Stimulated activated CD4-positive, alpha-beta T cell treated with anti-CD3 and anti-CD28 coated beads, Interleukin-4, amount 100 ng/mL, for 1 hour (primary cell): ENCODE measurements at regions not wholly inside any gene's neighbourhood (a gene's known extent, or its start where the extent isn't known, plus 50 kb on each side); places are given as distances from the start of the nearest gene placed in this dataset.
"Not testable (repeated sequence)": the region's sequence is repeated elsewhere in the genome, so short reads cannot be mapped to it uniquely, and the experiment has no call there.

Experiments used
- DNase-seq: peaks from one replicate; pipeline ENCODE4 v3.0.0-alpha.2; 2020

DNA sequence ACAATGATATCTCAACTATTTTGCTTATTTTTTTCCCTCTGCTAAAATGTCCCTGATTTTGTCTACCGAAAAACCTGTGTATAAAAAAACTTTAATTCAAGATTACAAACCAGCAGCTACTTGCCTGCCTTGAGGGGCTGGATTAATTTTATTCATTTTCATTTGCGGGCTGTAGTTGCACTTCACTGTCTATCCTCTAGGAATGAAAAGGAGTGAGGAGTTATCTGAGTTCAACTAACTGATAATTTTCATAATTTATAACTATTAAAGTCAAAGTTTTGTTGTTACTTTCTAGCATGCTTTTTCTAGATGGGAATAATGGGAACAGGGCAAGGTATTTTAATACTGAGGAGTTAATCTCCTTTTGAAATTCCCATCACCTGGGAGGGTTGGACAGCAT lies 50.3 kb upstream of the AGTPBP1 start:
- not testable (repeated sequence) for DNase-seq

DNA sequence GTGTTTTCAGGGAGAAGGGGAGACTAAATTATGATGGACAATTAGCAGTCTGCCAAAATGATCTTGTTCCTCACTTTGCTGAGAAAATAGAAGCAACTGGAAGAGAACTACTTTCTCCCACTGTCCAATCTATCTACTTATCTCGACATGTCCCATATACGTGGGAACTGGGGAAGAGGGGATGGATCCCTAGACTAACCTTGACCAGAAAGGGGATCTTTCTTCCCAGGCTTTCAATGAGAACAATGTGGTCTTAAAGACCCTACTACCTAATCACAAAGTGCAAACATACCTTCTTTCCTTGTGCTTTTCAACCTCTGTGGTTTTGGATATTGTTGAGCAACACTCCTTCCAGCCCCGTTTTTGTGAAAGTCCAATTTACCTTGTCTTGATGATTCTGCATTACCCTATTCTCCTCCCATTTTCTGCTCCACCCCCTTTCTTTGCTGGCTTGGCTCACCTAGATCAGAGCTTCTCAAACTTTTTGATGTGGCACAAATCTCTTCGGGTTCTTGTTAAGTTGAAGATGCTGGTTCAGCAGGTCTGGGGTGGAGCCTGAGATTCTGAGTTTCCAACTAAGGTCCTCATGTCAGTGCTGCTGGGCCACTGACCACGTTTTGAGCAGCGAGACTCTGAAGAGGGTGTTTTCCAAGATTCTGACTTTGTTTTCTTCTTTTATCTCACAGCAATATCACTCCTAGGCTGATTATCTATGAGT lies 61.4 kb upstream of the AGTPBP1 start:
- not testable (repeated sequence) for DNase-seq

DNA sequence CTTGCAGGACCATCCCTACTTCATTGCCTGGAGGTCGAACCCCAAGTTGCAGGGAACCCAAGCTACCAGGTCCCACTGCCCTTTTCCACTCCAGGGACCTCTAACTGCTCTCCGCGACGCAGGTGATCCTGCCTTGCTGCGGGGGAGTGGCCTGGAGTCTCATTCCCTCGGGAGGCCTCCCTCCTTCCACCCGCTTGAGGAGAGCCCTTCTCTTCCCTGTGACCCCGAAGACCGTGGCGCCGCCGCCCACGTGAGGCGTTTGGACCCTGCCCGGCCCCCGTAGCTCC lies 63.0 kb upstream of the AGTPBP1 start:
- not testable (repeated sequence) for DNase-seq

DNA sequence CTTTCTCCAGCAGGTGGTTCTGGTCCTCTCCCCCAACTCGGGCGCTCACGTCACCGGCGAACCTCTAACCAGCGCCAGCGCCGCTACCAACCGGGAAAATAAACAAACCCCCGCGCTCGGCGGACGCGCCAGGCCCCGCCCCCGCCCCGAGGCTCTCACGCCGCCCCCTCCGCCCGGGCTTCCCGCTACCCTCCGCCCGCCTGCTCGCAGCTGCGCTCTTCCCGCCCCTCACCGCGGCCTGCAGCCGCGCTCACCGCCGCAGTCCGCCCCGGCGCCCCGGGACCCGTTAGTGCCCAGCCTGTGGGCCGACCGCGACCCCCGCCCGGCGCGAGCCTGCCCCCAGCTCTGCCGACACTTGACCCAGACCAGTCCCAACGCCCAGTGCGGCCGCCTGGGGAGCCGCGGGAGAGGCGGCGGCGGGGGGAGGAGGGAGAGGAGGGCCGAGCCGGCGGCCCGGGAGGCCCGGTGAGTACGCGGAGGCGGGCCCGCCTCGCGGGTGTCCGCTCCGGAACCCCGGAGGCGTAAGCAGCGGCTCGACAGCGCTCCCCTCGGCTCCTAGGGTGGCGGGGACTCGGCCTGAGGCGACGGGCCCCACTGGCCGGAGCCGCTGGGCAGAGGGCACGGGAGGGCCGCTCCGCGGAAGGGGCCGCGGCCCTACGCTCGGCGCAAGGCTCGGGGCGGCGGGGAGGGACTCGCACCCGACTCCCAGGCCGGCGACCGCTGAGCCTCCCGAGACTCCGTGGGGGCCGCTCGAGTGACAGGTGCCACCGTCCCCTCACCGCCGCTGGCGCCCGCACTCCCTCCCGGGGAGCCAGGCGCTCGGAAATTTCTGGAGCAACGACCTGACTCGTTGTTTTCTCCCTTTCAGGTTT lies 63.6 kb upstream of the AGTPBP1 start:
- DNase-seq: peak; percentile 68

DNA sequence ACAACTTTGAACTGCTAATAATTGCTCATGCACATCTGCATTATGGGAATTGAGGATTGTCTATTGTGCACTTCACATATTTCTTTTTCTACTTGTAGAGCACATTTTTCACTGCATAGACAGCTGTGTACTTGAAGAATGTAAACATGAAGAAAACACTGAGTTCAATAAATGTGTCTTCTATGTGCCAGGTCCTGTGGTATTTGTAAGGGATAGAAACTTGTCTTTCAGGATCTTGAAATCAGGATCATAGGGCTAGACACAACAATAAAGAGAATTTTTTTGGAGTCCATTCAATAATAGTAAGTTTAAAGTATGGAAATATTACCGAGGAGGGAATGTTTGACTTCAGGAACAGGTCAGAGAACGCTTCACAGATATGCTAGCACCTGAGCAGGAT lies 66.6 kb upstream of the AGTPBP1 start:
- DNase-seq: not testable (repeated sequence)

DNA sequence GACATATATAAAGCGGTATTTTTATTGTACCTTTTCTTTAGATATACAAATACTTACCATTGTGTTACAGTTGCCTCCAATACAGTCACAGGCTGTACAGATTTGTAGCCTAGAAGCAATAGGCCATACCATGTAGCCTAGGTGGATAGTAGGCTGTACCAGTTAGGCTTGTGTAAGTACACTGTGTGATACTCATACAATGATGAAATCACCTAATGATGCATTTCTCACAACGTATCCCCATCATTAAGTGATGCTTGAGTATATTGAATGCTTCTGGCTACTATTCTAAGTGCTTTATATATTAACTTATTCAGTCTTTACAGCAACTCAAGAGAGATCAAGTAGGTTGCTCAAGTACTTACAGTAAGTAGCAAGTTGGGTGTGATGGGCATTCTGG lies 71.6 kb upstream of the AGTPBP1 start:
- DNase-seq: not testable (repeated sequence)

DNA sequence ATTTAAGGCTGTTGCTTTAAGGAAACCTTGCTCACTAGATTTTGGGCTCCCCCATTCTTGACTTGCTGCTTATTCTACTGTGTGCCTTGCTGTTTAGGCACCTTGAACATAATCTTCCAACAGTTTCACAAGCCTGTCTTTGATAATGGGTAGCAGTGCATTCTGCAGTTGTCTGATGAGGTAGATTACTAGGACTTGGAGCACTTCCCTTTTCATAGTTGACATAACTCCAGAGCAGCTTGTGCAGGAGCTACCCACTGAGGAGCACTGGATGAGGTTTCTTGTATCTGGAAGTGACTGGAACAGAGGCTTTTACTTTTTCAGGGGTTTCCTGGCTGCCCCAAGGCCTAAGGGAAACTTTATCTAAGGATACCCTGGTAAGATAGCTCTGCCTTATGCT lies 73.0 kb upstream of the AGTPBP1 start:
- DNase-seq: not testable (repeated sequence)

DNA sequence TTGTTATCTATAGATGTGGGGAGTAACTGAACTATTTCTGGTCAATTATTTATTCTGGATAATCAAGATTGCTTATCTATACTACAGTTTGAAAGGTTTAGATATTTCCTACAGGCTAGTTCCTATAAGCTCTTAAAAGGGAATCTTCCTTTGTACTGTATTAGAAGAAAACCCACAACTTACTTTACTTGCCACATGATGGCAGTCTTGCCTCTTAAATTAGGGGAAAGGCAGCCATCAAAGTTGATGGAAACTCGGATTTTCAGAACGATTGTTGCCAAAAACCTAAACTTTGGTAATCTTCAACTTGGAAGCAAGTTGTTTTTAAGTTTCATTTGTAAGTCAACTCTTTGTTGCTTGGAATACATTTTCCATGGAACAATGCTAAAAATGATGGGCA lies 77.2 kb upstream of the AGTPBP1 start:
- DNase-seq: not testable (repeated sequence)

DNA sequence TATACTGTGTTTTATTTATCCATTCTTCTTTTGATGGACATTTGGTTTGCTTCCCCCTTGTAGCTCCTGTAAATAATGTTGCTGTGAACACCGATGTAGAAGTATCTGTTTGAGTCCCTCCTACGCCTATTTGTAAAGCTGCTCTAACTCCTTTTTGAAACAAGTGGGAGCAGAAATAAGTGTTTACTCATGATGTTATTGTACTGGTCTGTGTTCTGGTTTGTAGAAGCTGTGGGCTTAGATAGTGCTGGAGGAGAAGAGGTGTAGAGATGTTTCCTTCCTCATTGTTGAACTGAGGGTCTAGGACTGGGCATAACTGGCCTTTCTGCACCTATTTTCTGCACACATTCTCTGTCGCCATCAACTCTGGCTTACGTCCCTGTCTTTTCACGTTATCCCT lies 78.8 kb upstream of the AGTPBP1 start:
- not testable (repeated sequence) for DNase-seq

DNA sequence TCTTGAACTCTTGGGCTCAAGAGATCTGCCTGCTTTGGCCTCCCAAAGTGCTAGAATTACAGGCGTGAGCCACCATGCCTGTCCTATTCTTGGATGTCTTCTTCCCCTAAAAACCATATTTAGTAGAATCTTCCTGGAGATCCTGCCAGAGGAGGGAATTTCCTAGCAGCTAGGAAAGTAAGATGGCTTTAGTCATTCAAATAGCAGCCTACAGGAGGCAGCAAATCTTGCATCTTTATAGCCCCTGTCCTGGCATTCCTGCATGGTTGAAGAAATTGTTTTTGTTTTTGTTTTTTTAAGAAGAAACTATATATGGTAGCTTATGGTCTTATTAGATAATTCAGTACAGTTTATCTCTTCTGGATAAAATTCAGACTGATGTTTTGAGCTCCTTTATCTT lies 83.2 kb upstream of the AGTPBP1 start:
- DNase-seq: not testable (repeated sequence)

DNA sequence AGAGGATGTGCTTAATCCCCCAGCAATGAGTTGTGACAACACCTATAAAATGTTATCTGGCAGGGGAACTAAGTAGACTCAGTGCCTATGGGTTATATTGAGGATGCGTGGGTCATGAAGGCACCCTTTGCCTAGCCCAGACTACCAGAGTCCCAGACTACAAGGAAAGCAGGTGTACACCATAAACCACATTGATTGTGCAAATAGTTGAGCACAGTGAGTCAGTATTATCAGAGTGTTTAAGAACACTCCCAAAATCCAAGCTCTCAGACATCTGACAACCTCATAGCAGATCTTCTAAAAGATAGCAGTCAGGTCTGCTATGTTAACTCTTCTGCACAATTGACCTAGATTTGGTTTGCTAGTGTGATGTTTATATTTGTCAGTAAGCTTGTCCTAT lies 92.8 kb upstream of the AGTPBP1 start:
- DNase-seq: not testable (repeated sequence)

DNA sequence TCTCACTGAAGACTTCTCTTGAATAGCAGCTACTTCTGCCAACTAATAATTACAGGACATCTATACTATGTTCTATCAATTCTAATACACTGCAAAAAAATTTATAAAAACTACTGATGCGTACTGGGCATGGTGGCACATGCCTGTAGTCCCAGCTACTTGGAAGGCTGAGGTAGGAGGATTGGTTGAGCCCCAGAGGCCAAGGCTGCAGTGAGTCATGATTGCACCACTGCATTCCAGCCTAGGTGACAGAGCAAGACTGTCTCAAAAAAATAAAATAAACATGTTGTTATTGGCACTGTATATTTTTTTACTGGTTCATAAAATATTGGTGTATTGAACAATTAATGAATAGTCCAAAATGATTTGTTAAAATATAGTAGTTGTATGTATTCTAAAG lies 97.0 kb upstream of the NAA35 start:
- not testable (repeated sequence) for DNase-seq

DNA sequence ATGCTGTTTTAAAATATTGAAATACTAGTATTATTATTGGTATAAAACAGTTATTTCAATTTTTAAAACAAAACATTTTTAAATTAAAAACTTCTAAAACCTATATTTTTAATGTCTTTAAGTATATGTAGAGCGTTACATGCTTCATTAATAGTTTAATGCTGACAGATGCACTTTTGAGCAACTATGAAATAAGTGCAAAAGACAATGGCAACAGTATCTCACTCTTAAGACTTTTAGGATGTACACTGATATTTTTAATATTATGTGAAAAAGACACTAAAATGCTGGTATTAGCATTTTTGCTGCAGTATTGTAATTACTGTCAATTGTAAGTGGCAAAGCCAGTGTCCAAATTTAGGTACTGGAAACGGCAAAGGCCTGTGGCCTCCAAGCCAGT lies 93.2 kb upstream of the NAA35 start:
- DNase-seq: not testable (repeated sequence)

DNA sequence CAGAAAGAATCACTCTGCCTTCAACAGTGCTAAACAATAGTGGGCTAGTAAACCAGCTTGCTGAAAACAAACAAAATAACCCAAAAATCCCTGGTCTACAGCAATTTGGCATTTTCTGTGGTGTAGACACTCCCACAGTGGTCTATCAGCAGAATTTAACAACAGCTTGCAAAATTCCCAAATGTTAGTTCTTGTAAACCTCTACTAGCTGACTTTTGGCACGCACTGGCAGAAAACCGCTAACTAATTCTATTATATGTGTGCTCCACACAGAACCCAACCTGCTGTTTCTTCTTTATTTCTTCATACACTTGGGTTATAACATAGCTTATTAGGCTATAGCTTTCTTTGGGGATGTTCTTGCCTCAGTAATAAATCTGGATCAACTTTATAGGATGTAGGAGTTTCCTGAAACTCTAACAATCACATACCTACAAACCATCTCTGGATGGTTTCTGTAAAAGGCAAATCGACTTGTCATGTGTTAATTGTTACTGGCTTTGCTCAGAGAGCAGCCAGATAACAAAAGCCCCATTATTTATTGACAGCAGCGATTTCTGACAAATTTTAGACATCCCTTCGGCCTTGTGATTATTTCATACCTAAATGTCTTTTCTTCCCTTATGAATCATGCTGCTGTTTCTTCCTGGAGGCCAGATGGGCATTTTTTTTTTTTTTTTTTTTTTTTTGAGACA lies 82.7 kb upstream of the NAA35 start:
- no peak for DNase-seq

DNA sequence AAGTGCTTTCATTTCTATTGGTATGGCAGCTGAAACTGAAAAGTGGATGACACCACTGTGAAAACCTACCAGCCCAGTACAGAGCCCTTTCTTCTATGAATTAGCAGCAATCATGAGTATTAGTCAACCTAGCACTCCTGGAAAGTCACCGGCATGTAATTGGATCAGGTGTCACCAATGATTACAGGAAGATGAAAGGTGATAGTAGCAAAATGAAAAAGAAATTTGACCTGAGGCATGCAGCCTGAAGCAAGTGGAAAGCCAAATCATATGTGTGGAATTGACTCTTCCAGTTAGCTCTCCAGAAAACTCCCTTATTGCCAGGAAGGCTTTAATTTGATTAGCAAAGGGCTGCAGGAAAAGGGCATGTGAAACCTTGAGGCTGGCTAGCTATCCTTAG lies 81.2 kb upstream of the NAA35 start:
- no peak for DNase-seq

DNA sequence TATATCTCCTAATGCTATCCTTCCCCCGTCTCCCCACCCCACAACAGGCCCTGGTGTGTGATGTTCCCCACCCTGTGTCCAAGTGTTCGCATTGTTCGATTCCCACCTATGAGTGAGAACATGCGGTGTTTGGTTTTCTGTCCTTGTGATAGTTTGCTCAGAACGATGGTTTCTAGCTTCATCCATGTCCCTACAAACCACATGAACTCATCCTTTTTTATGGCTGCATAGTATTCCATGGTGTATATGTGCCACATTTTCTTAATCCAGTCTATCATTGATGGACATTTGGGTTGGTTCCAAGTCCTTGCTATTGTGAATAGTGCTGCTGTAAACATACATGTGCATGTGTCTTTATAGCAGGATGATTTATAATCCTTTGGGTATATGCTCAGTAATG lies 79.1 kb upstream of the NAA35 start:
- not testable (repeated sequence) for DNase-seq

DNA sequence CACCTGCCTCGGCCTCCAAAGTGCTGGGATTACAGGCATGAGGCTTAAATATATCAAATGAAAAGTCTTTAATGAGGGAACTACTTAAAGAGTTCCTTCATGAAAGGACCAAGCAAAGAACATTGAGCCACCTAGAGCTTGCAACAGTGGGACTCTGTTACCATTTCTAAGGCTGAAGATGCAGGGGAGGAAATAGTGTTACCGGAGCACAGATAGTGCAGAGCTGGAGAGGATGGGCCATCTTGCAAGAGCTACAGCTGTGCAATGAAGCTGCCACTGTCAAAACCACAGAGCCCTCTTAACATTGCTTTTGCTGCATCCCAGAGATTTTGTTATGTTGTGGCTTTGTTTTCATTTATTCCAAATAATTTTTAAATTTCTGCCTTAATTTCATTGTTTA lies 77.1 kb upstream of the NAA35 start:
- no peak for DNase-seq

DNA sequence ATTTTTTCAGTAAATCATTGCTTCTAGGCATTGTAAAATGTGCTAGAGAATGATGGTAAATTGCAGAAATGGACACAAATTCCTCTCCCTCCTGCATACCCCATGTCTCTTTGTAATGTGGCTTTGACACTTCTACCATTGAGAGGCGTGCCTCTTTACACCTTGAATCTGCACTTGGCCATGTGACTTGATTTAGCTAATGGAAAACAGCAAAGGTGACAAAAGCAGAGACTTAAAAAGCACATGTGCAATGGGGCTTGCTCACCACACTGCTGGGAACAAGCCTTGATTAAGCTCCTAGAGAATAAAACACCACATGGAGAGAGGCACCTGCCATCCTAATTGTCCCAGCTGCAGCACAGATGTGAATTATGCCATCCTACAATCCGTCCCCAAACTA lies 69.9 kb upstream of the NAA35 start:
- DNase-seq: no peak

DNA sequence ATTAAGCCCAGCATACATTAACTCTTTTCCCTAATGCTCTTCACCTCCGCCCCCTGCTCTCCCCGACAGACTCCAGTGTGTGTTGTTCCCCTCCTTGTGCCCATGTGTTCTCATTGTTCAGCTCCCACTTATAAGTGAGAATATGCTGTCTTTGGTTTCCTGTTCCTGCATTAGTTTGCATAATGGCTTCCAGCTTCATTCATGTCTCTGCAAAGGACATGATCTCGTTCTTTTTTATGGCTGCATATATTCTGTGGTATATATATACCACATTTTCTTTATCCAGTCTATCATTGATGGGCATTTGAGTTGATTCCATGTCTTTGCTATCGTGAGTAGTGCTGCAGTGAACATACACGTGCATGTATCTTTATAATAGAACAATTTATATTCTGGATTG lies 69.3 kb upstream of the NAA35 start:
- DNase-seq: not testable (repeated sequence)

DNA sequence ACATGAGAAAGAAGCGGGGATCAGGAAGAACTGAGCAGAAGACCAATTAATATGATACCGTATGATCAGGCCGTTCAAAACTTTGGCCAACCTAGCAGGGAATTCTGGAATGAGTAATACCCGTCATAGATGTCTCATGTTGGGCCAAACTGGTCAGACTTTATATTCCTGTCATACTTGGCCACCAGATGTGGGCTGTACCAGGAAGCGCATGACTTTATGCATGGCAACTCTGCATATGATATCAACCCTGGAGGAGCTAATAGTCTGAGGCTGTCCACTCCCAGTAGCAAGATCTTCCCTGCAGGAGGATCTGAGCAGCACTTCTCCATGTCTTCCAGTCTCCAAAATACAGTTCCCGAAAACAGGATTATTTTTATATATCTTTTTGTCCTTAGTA lies 68.5 kb upstream of the NAA35 start:
- DNase-seq: no peak

DNA sequence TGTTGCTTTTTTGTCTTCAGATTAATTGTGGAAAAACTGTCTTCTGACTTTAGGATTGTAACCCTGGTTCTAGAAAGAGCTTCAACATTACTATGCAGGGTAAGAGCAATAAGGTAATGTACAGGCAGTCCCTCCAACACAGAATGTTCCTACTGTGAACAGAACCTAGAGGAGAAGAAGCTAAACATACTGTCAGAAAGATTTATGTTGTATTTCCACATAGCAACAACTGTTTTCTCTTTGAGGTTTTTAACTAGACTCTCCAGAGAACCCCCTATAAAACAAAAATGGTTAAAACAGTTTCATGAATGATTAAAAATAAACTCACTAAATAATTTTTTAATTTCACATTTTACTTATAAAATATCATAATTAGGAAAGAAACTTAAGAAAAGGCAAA lies 64.3 kb upstream of the NAA35 start:
- no peak for DNase-seq

DNA sequence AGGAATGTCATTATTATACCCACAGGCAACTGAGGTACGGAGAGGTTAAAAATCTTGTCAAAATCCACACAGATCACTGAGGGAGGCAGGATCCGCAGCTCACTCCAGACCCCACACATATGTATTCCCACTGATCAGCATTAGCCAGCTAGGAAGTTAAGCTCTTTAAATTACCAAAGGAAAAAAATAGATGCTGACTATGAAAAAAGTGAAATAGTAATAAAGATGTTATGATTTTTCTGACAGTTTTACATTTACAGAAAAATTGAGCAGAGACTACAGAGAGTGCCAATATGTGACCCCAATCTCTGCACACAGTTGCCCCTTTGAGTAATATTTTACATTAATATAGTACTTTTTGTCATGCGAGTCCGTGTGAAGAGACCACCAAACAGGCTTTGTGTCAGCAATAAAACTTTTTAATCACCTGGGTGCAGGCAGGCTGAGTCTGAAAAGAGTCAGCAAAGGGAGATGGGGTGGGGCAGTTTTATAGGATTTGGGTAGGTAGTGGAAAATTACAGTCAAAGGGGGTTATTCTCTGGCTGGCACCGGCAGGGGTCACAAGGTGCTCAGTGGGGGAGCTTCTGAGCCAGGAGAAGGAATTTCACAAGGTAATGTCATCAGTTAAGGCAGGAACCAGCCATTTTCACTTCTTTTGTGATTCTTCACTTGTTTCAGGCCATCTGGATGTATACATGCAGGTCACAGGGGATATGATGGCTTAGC lies 61.9 kb upstream of the NAA35 start:
- DNase-seq: not testable (repeated sequence)

DNA sequence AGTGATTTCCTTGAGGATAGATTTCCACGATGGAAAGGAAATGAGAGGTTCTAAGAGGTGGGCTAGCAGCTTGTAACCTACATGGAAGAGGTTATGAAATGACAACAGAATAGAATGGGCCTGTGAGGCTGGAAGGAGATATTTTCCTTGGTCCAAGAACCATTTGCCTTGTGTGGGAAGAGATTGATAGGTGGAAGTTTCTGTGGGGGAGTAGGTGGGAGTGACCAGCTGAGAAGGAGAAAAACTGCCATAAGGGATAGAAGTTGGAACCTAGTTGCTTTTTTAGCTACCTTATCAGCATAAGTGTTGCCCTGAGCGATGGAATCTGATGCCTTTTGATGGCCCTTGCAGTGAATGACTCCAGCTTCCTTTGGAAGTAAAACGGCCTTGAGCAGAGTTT lies 60.4 kb upstream of the NAA35 start:
- not testable (repeated sequence) for DNase-seq
